Prostate gland (tissue), 2 donors: ENCODE measurements at regions not wholly inside any gene's neighbourhood (a gene's known extent, or its start where the extent isn't known, plus 50 kb on each side); places are given as distances from the start of the nearest gene placed in this dataset.

ENCODE experiments used
- DNase-seq: peaks from one replicate; pipeline ENCODE4 v3.0.0-alpha.2; 2019; ENCODE audit warnings: low spot score
- H3K27ac ChIP-seq, 2 donors: fragments of 200-600 bp; sonication (generic); 2 replicates each; pipeline ENCODE4 v1.5.1; 2017 to 2019
- H3K27me3 ChIP-seq: fragments of 200-600 bp; sonication (generic); replicated peaks from 2 replicates; pipeline ENCODE4 v1.5.1; 2019; ENCODE audit not compliant: insufficient read depth
- H3K36me3 ChIP-seq, 2 donors: fragments of 200-600 bp; sonication (generic); 1 replicate in 1 of 2; 2 replicates in 1 of 2; pipeline versions ENCODE4 v1.5.1 to v1.8.1; 2017 to 2019
- H3K4me1 ChIP-seq: fragments of 200-600 bp; sonication (generic); replicated peaks from 2 replicates; pipeline ENCODE4 v1.5.1; 2019
- H3K4me3 ChIP-seq, 2 donors: fragments of 200-600 bp; sonication (generic); 2 replicates each; pipeline ENCODE4 v1.5.1; 2017 to 2019
- H3K9me3 ChIP-seq: fragments of 200-600 bp; sonication (generic); 2 replicates; pipeline ENCODE4 v1.5.1; 2017
- POLR2A ChIP-seq: fragments of 450-650 bp; IDR thresholded peaks from one replicate; pipeline ENCODE4 v1.6.1; 2016; ENCODE audit warnings: antibody characterized with exemption, mild to moderate bottlenecking
- POLR2AphosphoS5 ChIP-seq: sonication (generic); formaldehyde crosslinking; IDR thresholded peaks from one replicate; pipeline ENCODE4 v1.6.1; 2017; ENCODE audit warnings: antibody characterized with exemption
- WGBS: methylation state at CpG from one replicate; pipeline ENCODE4 v1.1.5; 2018; 5-methylcytosine and 5-hydroxymethylcytosine counted together
- intact Hi-C: fragments of 100-400 bp; cut with DNase I; formaldehyde crosslinking; loops from one replicate; pipeline ENCODE4 v1.14.2; 2022
- TF ChIP-seq, protein P1 (sequence below), 4 experiments: fragments of 200-600 bp in 2 of 4; fragments of 450-650 bp in 2 of 4; sonication (generic) in 2 of 4; IDR thresholded peaks; 1 replicate in 3 of 4; 2 replicates in 1 of 4; pipeline ENCODE4 v1.5.1; 2016 to 2019; ENCODE audit warnings: antibody characterized with exemption in 4 of 4, mild to moderate bottlenecking in 2 of 4, moderate library complexity in 2 of 4

DNA sequence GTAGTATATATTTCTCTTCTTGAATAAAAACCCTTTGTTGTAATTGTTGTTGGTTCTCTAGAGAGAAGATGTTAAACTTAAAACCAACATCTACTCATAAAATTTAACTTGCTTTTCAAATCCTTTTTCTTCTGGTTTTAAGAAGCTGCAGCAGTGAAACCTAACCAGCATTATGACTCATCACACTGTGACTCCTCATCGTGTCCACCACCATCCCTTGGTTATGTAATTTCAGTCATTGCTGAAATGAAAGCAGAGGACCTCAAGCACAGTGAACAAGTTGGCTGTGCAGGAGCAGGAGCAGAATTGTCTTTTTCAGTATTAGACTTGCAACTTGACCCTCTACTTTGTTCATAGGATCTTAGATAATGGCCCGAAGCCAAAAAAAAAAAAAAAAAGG, 64.9 kb upstream of the HTR2A start:
- no peak for DNase-seq

DNA sequence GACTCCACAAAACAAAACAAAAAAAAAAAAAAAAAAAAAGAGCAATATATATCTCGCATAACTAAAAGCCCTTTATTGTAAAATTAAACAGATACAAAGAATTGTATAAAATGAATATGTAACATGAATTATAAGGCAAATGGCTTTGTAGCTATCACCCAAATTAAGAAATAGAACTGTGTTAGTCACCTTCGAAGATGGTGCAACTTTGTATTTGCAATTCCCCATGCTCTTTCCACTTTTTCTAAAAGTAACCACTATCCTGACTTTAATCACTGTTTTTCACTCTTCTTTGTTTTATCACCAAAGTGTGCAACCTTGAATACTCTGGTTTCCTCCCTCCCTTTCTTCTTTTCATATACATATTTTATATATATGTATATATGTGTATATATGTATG, 57.1 kb upstream of the HTR2A start:
- H3K9me3 ChIP-seq: no peaks in the 10 kb centered on the region
- H3K4me1 ChIP-seq: no peaks in the 10 kb centered on the region
- H3K4me3 ChIP-seq: no peak overlapping the region
- no peak for DNase-seq
- no peak overlapping the region for H3K27ac ChIP-seq
- intact Hi-C loops: no loop called here
- H3K36me3 ChIP-seq: no peaks in the 10 kb centered on the region
- H3K27me3 ChIP-seq: no peaks in the 10 kb centered on the region
- 90% methylated on average over 2 of the region's 2 CpGs for WGBS
- TF ChIP-seq POLR2AphosphoS5 (no peak), POLR2A (no peak)
- TF ChIP-seq, protein P1, sequence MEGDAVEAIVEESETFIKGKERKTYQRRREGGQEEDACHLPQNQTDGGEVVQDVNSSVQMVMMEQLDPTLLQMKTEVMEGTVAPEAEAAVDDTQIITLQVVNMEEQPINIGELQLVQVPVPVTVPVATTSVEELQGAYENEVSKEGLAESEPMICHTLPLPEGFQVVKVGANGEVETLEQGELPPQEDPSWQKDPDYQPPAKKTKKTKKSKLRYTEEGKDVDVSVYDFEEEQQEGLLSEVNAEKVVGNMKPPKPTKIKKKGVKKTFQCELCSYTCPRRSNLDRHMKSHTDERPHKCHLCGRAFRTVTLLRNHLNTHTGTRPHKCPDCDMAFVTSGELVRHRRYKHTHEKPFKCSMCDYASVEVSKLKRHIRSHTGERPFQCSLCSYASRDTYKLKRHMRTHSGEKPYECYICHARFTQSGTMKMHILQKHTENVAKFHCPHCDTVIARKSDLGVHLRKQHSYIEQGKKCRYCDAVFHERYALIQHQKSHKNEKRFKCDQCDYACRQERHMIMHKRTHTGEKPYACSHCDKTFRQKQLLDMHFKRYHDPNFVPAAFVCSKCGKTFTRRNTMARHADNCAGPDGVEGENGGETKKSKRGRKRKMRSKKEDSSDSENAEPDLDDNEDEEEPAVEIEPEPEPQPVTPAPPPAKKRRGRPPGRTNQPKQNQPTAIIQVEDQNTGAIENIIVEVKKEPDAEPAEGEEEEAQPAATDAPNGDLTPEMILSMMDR (IDR thresholded peaks at IDR 0.05): no peak

More for the DNA sequence above, 64.9 kb upstream of the HTR2A start:
- Histone ChIP-seq H3K4me1 (no peaks in the 10 kb centered on the region), H3K4me3 (no peak overlapping the region), H3K27ac (no peak overlapping the region), H3K9me3 (no peaks in the 10 kb centered on the region), H3K36me3 (no peaks in the 10 kb centered on the region), H3K27me3 (no peaks in the 10 kb centered on the region)
- intact Hi-C loops: no loop called here
- TF ChIP-seq, protein P1 (IDR thresholded peaks at IDR 0.05): no peak
- no peak for TF ChIP-seq POLR2AphosphoS5
- no peak for TF ChIP-seq POLR2A
- 47% methylated on average over 2 of the region's 2 CpGs for WGBS

DNA sequence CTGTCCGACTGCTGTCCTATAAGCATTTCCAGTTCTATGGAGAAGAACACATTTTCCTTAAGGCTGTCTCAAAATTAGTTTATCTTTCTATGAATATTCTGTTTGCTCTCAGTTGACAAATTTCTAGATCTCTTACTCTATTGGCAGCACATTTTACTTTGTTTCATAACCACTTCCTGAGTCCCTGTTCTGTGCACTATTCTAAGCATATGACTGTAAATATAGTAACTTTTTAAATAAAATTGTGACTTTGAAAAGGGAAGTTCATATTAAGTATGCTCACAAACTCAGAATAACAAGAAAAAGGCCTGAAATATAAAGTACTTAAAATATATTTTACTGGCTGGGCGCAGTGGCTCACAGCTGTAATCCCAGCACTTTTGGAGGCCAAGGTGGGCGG, 56.5 kb upstream of the HTR2A start:
- DNase-seq: no peak
- WGBS: 79% methylated on average over 3 of the region's 3 CpGs
- H3K36me3 ChIP-seq: no peaks in the 10 kb centered on the region
- intact Hi-C loops: no loop called here
- no peaks in the 10 kb centered on the region for H3K27me3 ChIP-seq
- no peak overlapping the region for H3K27ac ChIP-seq
- TF ChIP-seq POLR2A (no peak), POLR2AphosphoS5 (no peak)
- TF ChIP-seq, protein P1 (IDR thresholded peaks at IDR 0.05): no peak
- H3K9me3 ChIP-seq: no peaks in the 10 kb centered on the region
- no peaks in the 10 kb centered on the region for H3K4me1 ChIP-seq
- H3K4me3 ChIP-seq: no peak overlapping the region

DNA sequence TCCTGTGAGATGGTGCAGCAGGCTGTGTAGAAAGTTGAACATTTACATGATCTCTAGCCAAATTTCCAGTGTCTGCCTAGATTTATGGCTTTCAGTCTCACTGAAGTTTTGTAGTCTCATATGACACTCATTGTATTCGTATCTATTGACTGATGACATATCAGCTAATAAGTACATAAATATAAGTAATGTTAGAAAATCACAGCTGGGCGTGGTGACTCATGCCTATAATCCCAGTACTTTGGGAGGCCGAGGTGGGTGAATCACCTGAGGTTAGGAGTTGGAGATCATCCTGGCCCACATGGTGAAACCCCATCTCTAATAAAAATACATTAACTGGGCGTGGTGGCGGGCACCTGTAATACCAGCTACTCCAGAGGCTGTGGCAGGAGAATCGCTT, 54.7 kb upstream of the HTR2A start:
- 51% methylated on average over 6 of the region's 6 CpGs for WGBS
- H3K27me3 ChIP-seq: no peaks in the 10 kb centered on the region
- no peaks in the 10 kb centered on the region for H3K9me3 ChIP-seq
- no peak overlapping the region for H3K4me3 ChIP-seq
- no peak for TF ChIP-seq POLR2AphosphoS5
- H3K36me3 ChIP-seq: no peaks in the 10 kb centered on the region
- no peak overlapping the region for H3K27ac ChIP-seq
- intact Hi-C loops: no loop called here
- no peaks in the 10 kb centered on the region for H3K4me1 ChIP-seq
- no peak for DNase-seq

DNA sequence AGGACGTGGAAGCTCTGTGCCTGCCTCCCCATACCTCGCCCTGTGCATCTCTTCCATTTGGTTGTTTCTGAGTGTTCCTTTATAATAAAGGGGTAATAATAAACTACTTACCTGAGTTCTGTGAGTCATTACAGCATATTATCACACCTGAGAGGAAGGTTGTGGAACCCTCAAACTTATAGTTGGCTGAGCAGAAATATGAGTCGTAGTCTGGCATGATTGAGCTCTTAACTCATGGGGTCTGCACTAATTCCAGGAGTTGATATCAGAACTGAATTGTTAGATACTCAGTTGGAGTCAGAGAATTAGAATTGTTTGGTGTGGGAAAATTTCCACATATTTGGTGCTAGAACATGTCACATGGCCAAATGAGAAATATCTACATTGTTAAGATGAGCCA, 52.4 kb upstream of the HTR2A start:
- intact Hi-C loops: no loop called here
- Histone ChIP-seq H3K4me1 (no peaks in the 10 kb centered on the region), H3K9me3 (no peaks in the 10 kb centered on the region), H3K27me3 (no peaks in the 10 kb centered on the region), H3K27ac (no peak overlapping the region), H3K36me3 (no peaks in the 10 kb centered on the region), H3K4me3 (no peak overlapping the region)
- 87% methylated on average over 3 of the region's 3 CpGs for WGBS
- TF ChIP-seq, protein P1 (IDR thresholded peaks at IDR 0.05): no peak
- TF ChIP-seq POLR2AphosphoS5: no peak
- TF ChIP-seq POLR2A: no peak
- no peak for DNase-seq
